Dermis blood vessel endothelial cell (primary cell): ENCODE measurements at regions not wholly inside any gene's neighbourhood (a gene's known extent, or its start where the extent isn't known, plus 50 kb on each side); places are given as distances from the start of the nearest gene placed in this dataset.
"Not testable (repeated sequence)": the region's sequence is repeated elsewhere in the genome, so short reads cannot be mapped to it uniquely, and the experiment has no call there.

Experiments used
- DNase-seq: peaks from one replicate; pipeline ENCODE4 v3.0.0; 2010

- no peak for DNase-seq
Observed at GRCh38 chr2:84214455-84214854, 244.6 kb downstream of the SUCLG1 start.

DNA sequence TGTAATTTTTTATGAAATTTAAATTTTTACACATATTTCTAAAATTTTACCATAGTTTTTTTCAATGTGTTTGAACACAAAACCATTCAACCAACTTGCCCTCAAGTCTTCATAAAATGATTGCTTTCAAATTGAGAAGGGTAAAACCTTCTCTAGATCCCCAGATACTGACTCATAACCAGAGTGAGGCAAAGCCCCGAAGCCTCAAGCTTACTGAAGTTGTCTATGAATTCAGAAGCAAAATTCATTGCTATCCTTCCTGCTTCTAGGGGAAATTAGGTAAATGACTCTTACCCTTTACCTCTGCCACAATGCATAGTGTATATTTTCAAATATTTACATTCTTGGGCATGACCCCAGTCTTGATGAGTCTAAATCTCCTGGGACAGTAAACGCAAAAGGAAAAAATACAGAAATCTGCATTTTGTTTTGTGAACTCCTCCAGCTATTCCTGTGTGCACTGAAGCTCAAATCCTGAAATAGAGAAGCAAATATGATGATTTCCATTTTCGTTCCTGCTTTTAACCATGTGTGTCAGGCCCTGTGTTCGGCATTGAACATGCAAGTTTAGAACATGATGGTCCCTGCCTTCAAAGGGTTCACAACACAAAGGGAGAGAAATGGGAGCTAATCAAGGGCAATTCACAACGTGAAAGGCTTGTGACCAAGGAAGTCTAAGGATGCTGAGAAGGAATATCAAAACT, 246.3 kb downstream of the SUCLG1 start:
- DNase-seq, result no peak

- no peak for DNase-seq
Observed at GRCh38 chr2:84209941-84210340, 249.1 kb downstream of the SUCLG1 start.

DNA sequence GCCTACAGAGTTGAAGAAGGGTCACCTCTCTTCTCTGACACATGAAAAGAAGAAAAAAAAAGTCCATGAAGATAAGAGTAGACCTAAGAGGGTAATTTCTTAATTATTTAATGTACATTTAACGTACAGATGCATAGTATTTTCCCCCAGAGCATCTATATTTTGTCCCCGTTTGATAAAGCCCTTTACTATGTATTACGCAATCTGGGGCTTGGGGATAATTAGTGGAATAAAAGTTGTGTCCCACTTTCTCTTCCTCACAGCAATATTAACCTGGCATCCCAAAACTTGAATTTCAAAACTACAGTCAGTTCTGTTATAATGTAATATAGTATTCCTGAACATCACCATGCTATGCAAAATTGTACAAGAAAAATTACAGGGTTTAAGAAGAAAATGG, 254.1 kb downstream of the SUCLG1 start:
- no peak for DNase-seq

- DNase-seq, result no peak
Observed at GRCh38 chr2:84202166-84202565, 256.9 kb downstream of the SUCLG1 start.

- DNase-seq, result no peak
Observed at GRCh38 chr2:84201158-84201557, 257.9 kb downstream of the SUCLG1 start.

DNA sequence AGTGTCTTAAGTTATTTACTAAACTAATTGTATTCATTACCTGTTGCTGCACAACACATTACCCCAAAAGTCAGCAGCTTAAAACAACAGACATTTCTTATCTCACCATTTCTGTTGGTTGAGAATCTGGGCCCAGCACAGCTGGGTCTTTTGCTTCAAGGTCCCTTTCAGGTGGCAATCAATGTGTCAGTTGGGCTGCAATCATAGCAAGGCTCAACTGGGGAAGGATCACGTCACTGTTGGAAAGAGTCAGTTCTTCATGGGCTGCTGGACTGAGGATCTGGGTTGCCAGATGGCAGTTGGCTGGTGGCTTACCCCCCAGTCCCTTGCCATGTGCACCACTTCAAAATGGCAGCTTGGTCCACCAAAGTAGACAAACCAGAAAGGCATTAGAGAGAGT, 261.2 kb downstream of the SUCLG1 start:
- DNase-seq, result no peak

DNA sequence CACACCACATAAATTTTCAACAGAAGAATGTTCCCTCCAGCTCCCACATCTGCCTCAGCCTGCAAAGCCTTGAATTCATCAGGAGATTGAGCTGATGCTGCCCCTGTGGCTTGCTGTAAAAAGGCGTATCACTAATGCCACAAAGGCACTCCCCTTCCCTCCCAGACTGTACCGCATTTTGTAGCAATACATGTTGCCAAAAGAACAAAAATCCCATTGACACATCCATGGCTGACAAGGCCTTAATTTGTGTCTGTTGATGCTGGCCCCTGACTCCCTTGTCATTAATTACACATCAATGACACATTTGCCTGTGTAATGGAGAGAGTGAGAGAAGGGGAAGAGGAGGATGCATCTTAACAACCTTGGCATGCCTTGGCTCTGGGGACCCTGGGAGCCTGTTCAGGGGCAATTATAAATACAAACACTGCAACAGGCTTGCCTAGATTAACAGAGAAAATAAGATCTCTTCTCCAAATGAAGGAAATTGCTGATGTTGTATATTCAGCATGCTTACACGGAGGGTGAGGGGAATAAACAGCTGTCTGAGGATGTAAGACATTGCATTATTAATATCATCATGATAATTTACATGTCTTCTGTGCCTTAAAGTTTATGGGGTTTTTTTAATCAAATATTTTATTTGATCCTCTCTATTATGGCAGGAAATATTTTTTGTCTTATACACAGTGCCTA, 264.0 kb downstream of the SUCLG1 start:
- DNase-seq, result no peak

- DNase-seq, result no peak
Observed at GRCh38 chr2:84194181-84194580, 264.9 kb downstream of the SUCLG1 start.

- DNase-seq, result no peak
Observed at GRCh38 chr2:84187258-84187657, 271.8 kb downstream of the SUCLG1 start.

DNA sequence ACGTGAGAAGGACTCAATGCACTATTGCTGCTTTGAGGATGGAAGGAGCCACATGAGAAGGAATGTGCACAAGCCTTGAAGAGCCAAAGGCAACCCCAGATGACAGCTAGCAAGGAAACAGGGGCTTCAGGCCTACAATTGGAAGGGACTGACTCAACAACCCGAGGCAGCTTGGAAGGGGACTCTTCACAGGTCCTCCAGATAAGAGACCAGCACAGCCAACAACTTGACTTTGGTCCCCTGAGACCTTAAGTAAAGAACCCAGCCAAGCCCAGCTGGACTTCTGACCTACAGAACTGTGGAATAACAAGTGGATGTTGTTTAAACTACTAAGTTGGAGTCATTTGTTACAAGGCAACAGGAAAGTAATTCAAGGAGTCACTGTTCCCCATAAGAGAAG, 277.2 kb downstream of the SUCLG1 start:
- DNase-seq, result no peak

- DNase-seq, result no peak
Observed at GRCh38 chr2:84177733-84178132, 281.3 kb downstream of the SUCLG1 start.

DNA sequence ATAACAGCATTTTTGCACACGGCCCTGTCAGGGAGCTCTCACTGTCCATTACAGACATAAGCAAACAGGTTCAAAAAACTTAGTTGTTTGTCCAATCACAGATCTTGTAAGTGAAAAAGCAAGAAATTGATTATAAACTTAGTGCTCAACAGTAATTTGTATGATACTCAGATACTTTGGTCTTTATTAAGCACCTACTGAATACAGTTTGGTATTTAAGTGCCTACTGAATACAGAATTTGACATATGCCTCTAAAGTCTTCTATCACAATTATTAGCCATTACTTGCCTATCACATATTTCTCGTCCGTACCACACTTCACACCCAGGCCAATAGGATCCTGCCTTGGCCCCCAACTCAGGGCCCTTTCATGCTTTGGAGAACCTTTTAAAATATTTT, 283.1 kb downstream of the SUCLG1 start:
- no peak for DNase-seq

DNA sequence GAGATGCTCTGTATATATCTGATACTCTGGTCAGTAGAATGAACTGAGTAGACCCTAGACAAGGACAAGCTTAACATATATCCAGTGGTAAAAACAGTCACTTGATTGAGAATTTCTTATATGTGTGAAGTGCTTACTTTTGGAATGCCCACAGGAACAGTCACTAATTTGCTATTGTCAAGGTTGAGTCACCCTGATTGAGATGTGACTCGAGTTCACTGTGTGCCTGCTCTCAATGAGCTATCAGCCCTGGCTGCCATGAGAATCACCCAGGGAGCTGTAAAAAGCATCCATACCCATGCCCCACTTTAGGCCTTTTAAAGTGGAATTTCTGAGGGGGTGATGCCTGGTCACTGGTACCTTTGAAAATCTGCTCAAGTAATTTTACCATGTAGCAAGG, 283.7 kb downstream of the SUCLG1 start:
- no peak for DNase-seq

GRCh38 chr2:84173041-84173440, 286.0 kb downstream of the SUCLG1 start:
- no peak for DNase-seq

DNA sequence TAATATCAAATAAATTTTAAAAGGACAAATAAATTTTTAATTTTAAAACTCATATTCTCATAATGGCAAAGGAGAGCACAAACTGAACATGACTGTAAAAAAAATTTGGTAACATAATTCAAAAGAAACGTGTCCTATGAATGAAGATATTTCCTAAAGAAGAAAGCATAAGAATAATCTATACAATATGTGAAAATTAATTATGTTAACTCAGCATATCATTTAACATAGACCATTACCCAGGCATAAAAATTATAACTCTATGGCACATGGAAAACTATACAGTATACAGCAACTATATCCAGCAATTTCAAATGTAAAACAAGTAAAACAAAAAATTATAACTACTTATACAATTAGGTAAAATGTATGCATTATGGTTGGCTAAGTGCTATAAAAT, 288.1 kb downstream of the SUCLG1 start:
- no peak for DNase-seq

DNA sequence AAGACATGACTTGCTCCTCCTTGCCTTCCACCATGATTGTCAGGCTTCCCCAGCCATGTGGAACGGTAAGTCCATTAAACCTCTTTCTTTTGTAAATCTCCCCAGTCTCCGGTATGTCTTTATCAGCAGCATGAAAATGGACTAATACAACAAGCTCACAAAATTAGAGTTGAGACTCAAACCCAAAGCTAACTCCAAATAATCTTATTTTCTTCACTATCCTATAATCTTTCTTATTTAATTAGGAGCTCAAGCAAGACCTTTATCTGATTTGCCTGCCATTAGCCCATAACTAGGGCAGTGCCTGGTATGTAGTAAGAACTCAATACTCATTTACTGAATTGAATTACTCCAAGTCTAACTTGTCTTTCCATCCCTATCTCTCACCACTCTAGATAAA, 289.2 kb downstream of the SUCLG1 start:
- no peak for DNase-seq

GRCh38 chr2:84168552-84168951, 290.5 kb downstream of the SUCLG1 start:
- DNase-seq, result not testable (repeated sequence)

GRCh38 chr2:84165256-84165655, 293.8 kb downstream of the SUCLG1 start:
- DNase-seq, result no peak

- DNase-seq, result no peak
Observed at GRCh38 chr2:84160453-84160852, 298.6 kb downstream of the SUCLG1 start.

DNA sequence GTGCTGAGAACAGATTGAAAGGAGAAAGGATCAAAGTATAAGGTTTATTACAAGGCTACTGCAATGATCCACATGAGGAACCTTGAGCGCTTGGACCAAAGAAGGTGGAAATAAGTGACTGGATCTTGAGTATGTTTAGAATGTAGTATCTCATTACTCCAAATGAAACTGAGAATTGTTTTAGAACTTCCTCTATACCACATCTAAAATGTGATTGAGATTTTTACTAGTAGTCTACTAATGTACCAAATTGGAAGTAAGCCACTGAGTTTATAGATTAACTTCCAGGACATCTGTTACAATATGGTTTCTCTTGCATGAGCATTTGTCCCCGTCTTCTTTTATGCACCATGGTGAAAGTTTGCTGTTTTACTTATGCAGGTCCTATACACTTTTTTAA, 300.5 kb downstream of the SUCLG1 start:
- no peak for DNase-seq

- DNase-seq, result no peak
Observed at GRCh38 chr2:84152462-84152861, 306.6 kb downstream of the SUCLG1 start.

DNA sequence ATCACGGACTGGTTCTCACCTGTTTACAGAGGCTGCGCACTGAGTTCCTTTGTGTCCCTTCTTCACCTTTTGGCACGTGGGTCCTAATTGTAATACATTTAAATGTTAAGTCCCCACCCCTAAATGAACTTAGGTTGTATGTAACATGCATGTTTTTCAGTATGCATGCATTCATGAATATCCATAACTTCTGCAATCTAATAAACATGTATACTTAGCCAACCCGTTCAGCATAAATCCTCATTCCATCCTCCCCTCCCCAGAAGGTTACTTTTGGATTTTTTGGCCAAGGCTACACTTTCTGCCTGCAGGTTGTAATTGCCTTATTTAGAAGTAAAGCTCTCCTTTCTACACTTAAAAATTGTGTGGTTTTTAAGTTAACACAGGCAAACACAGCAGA, 314.7 kb downstream of the SUCLG1 start:
- DNase-seq, result no peak

DNA sequence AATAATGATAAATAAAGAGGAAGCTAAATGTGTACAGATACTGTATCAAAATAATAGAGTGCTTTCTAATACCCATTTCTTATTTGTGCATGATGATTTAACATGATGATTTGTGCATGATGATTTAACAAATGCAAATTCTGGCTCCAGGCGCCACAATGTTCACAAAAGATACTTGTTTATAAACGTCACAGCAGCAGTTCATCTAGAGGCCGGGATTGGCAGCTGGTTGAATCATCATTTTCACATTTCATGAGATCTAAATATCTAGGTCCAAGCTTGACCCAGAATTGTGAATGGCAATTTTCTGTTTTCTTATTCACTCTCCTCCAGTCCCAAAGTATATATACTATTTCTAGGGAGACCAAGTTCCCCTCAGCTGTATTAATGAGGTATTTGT, 322.0 kb downstream of the SUCLG1 start:
- no peak for DNase-seq

DNA sequence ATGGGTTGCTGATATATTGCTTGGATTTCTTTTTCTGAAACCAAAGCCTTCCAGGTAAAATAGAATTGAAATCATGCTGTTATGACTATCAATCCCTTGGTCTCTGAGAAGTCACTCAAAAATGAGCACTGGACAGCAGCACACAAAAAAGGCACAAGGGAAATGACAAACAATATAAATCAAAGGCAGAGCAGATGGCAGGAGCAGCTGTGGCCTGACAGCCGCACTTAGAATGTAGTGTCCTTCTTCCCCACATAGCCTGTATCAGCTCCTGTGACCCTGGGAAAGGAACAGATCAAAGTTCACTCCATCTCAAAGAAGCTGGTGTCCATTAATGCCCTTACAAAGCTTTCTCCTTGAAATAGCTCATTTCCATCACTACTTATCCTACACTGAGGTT, 326.7 kb downstream of the SUCLG1 start:
- no peak for DNase-seq
